VCaP (cell line): ENCODE measurements at regions not wholly inside any gene's neighbourhood (a gene's known extent, or its start where the extent isn't known, plus 50 kb on each side); places are given as distances from the start of the nearest gene placed in this dataset.

ENCODE experiments used
- H3K27ac ChIP-seq: fragments of 450-650 bp; 2 replicates; pipeline ENCODE4 v1.5.1; 2017
- CTCF ChIP-seq: fragments of 450-650 bp; conservative IDR thresholded peaks from 2 replicates; pipeline ENCODE4 v1.5.1; 2017; ENCODE audit warnings: mild to moderate bottlenecking, moderate library complexity

GRCh38 chr20:56715902-56716519, 86.9 kb downstream of the TFAP2C start:
- no peak for TF ChIP-seq CTCF
- no peak overlapping the region for H3K27ac ChIP-seq

- H3K27ac ChIP-seq, result no peak overlapping the region
- TF ChIP-seq CTCF, result no peak
Measured at GRCh38 chr20:56716806-56717205, 87.7 kb downstream of the TFAP2C start.

GRCh38 chr20:56718816-56719215, 89.7 kb downstream of the TFAP2C start:
- TF ChIP-seq CTCF, result no peak
- H3K27ac ChIP-seq, result no peak overlapping the region

- no peak for TF ChIP-seq CTCF
- no peak overlapping the region for H3K27ac ChIP-seq
Measured at GRCh38 chr20:56720620-56721213, 91.6 kb downstream of the TFAP2C start.

DNA sequence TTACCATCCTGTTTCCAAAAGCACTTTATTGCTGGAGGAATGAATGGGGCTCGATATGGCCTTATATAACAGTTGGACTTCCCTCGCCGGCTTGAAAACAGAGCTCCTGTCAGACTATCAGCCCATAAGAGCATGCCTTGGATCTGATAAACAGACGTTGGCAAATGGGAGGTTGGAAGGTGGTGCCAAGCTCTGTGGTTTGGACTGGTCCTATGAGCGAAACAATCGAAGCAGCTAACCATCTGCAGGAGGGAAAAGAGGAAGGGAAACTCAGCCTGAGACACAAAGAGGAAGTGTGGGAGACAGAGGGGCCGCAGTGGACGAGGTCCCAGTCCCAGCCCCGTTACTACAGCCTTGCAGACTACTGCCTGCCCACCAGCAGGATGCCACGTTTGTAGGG, 92.9 kb downstream of the TFAP2C start:
- H3K27ac ChIP-seq, result no peak overlapping the region
- no peak for TF ChIP-seq CTCF

- no peak overlapping the region for H3K27ac ChIP-seq
- TF ChIP-seq CTCF, result no peak
Measured at GRCh38 chr20:56723331-56723730, 94.2 kb downstream of the TFAP2C start.

DNA sequence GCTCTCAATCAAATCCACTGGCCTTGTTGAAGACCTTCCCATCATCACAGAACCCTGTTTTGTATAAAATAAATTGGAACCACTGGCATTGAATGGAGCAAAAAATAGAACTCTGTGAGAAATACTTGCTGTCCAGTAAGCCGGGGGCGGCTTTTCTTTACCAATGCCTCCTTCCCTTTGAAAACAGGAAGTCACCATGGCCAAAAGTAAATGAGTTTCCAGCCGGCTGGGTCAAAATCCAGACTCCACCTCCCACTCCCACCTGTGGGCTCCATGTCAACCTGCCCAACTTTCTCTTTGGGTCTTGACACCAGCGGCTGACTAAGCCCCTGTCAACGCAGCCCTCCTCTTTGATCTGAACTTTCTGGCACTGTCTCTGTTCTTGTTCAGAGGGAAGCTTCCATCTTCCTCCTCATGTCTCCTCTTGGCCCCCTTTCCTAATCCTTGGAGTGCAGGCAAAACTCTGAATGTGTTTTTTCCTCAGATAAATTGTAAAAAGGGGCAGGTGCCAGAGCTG, 95.2 kb downstream of the TFAP2C start:
- no peak overlapping the region for H3K27ac ChIP-seq
- TF ChIP-seq CTCF, result no peak
